HCT116 (cell line): ENCODE measurements at regions not wholly inside any gene's neighbourhood (a gene's known extent, or its start where the extent isn't known, plus 50 kb on each side); places are given as distances from the start of the nearest gene placed in this dataset.

Experiments
- ATAC-seq: fragments of 200-7000 bp; cut with Tn5 transposase; 2 replicates; pipeline ENCODE4 v1.9.1; 2020; ENCODE audit warnings: mild to moderate bottlenecking, moderate library complexity
- BruUV-seq: library from RNA; stranded (reverse); fragments of 400-500 nt; replicated peaks from 2 replicates; lab custom pipeline; 2021; lab: Mats Ljungman, UMichigan
- CTCF ChIA-PET: fragments of 300-600 bp; sonication (Branson Sonifier 250); formaldehyde crosslinking; loops from one replicate; lab custom pipeline; 2021; ENCODE audit warnings: antibody characterized with exemption; lab: Charles Lee
- POLR2A ChIA-PET: fragments of 300-600, 350-600 bp; sonication (Branson Sonifier 250); formaldehyde crosslinking; loops from one replicate; lab custom pipeline; 2021; ENCODE audit warnings: antibody characterized with exemption; lab: Charles Lee
- RAD21 ChIA-PET, 2 experiments: fragments of 300-600 bp; sonication (Branson Sonifier 250); formaldehyde crosslinking; loops; one replicate each; lab custom pipeline; 2023; ENCODE audit warnings: low total read pairs in 2 of 2; ENCODE audit not compliant: uncharacterized antibody in 2 of 2, unreplicated experiment in 2 of 2, low non-redundant PET in 1 of 2; lab: Charles Lee
- DNase-seq: peaks from one replicate; pipeline ENCODE4 v3.0.0-alpha.2; 2010; ENCODE audit warnings: low read depth, low spot score
- H2AFZ ChIP-seq: fragments of 200-600 bp; shearing (Covaris generic), sonication (generic); 2 replicates; pipeline ENCODE4 v1.6.1; 2017; ENCODE audit warnings: low read depth, mixed run types, mixed read lengths, antibody characterized with exemption, low read length; ENCODE audit not compliant: poor library complexity, severe bottlenecking
- H3K27ac ChIP-seq: 2 replicates; pipeline ENCODE4 v1.5.1; 2012; ENCODE audit warnings: low read depth, low read length
- H3K27me3 ChIP-seq: fragments of 200-600 bp; sonication (generic); 2 replicates; pipeline ENCODE4 v1.6.1; 2016; ENCODE audit warnings: mixed run types, low read length, mixed read lengths; ENCODE audit not compliant: insufficient read depth
- H3K36me3 ChIP-seq, 2 experiments: fragments of 200-500 bp in 1 of 2; fragments of 200-600 bp in 1 of 2; sonication (Bioruptor generic) in 1 of 2; sonication (generic) in 1 of 2; 2 replicates each; pipeline versions ENCODE4 v1.5.1 to v1.6.1; 2014 to 2016; ENCODE audit warnings: low read length in 2 of 2, inconsistent platforms in 1 of 2, mixed read lengths in 1 of 2, mixed run types in 1 of 2; ENCODE audit not compliant: insufficient read depth in 2 of 2, control insufficient read depth in 1 of 2
- H3K4me1 ChIP-seq, 2 experiments: fragments of 200-600 bp in 1 of 2; sonication (generic) in 1 of 2; 2 replicates each; pipeline versions ENCODE4 v1.5.1 to v1.6.1; 2012 to 2017; ENCODE audit warnings: low read length in 2 of 2, inconsistent platforms in 1 of 2, mild to moderate bottlenecking in 1 of 2, mixed read lengths in 1 of 2, mixed run types in 1 of 2, moderate library complexity in 1 of 2; ENCODE audit not compliant: insufficient read depth in 2 of 2, control insufficient read depth in 1 of 2
- H3K4me2 ChIP-seq: fragments of 200-600 bp; sonication (generic); 2 replicates; pipeline ENCODE4 v1.6.1; 2017; ENCODE audit warnings: mixed run types, low read length, mixed read lengths
- H3K4me3 ChIP-seq, 2 experiments: fragments of 200-600 bp in 1 of 2; sonication (generic) in 1 of 2; replicated peaks in 1 of 2; 2 replicates each; pipeline ENCODE4 v1.5.1; 2011 to 2016; ENCODE audit warnings: low read length in 2 of 2, control low read depth in 1 of 2, low read depth in 1 of 2, mild to moderate bottlenecking in 1 of 2, mixed read lengths in 1 of 2, mixed run types in 1 of 2
- H3K79me2 ChIP-seq: fragments of 200-600 bp; sonication (generic); 2 replicates; pipeline ENCODE4 v1.6.1; 2017; ENCODE audit warnings: mild to moderate bottlenecking, mixed run types, low read length, moderate library complexity, mixed read lengths; ENCODE audit not compliant: insufficient read depth
- H3K9ac ChIP-seq: fragments of 200-600 bp; sonication (generic); 2 replicates; pipeline ENCODE4 v1.6.1; 2016; ENCODE audit warnings: low read length, mixed read lengths
- H3K9me2 ChIP-seq: fragments of 200-600 bp; sonication (generic), shearing (Covaris generic); 2 replicates; pipeline ENCODE4 v1.6.1; 2017; ENCODE audit warnings: mixed run types, mild to moderate bottlenecking, moderate library complexity; ENCODE audit not compliant: insufficient read depth
- H3K9me3 ChIP-seq, 2 experiments: fragments of 200-500 bp in 1 of 2; fragments of 200-600 bp in 1 of 2; sonication (Bioruptor generic) in 1 of 2; sonication (generic) in 1 of 2; 2 replicates each; pipeline ENCODE4 v1.6.1; 2014 to 2017; ENCODE audit warnings: low read length in 2 of 2, mixed read lengths in 2 of 2, inconsistent platforms in 1 of 2, low read depth in 1 of 2, mild to moderate bottlenecking in 1 of 2, mixed run types in 1 of 2, moderate library complexity in 1 of 2; ENCODE audit not compliant: control insufficient read depth in 1 of 2, insufficient read depth in 1 of 2
- H4K20me1 ChIP-seq: fragments of 200-600 bp; sonication (generic), shearing (Covaris generic); 2 replicates; pipeline ENCODE4 v1.6.1; 2017; ENCODE audit warnings: mixed run types, mild to moderate bottlenecking, moderate library complexity; ENCODE audit not compliant: insufficient read depth
- CBX3 ChIP-seq: IDR thresholded peaks from 2 replicates; pipeline ENCODE4 v1.6.1; 2012; ENCODE audit warnings: low read depth
- EGR1 ChIP-seq: IDR thresholded peaks from 2 replicates; pipeline ENCODE4 v1.6.1; 2012; ENCODE audit warnings: low read depth
- ELF1 ChIP-seq: IDR thresholded peaks from 2 replicates; pipeline ENCODE4 v1.6.1; 2012; ENCODE audit warnings: low read depth, borderline replicate concordance
- EZH2 ChIP-seq: fragments of 200-600 bp; sonication (generic); IDR thresholded peaks from 2 replicates; pipeline ENCODE4 v1.6.1; 2017; ENCODE audit warnings: antibody characterized with exemption, mixed run types
- EZH2phosphoT487 ChIP-seq: fragments of 200-600 bp; IDR thresholded peaks from 2 replicates; pipeline ENCODE4 v1.6.1; 2018; ENCODE audit warnings: antibody characterized with exemption, borderline replicate concordance
- FOSL1 ChIP-seq: IDR thresholded peaks from 2 replicates; pipeline ENCODE4 v1.6.1; 2012; ENCODE audit warnings: low read depth
- JUND ChIP-seq: IDR thresholded peaks from 2 replicates; pipeline ENCODE4 v1.6.1; 2012
- POLR2A ChIP-seq: IDR thresholded peaks from 2 replicates; pipeline ENCODE4 v1.7.0; 2011; ENCODE audit warnings: borderline replicate concordance; ENCODE audit not compliant: insufficient read depth, insufficient read length; ENCODE audit errors: extremely low read depth
- POLR2AphosphoS5 ChIP-seq: IDR thresholded peaks from 2 replicates; pipeline ENCODE4 v1.6.1; 2011; ENCODE audit warnings: mild to moderate bottlenecking, low read depth, low read length, moderate library complexity
- RAD21 ChIP-seq: IDR thresholded peaks from 2 replicates; pipeline ENCODE4 v1.6.1; 2012; ENCODE audit warnings: low read depth, mild to moderate bottlenecking
- SP1 ChIP-seq: IDR thresholded peaks from 2 replicates; pipeline ENCODE4 v1.6.1; 2012; ENCODE audit warnings: low read depth
- SRF ChIP-seq: IDR thresholded peaks from 2 replicates; pipeline ENCODE4 v1.6.1; 2012; ENCODE audit warnings: low read depth
- TCF7L2 ChIP-seq: IDR thresholded peaks from 2 replicates; pipeline ENCODE4 v1.7.0; 2011; ENCODE audit warnings: borderline replicate concordance, inconsistent platforms; ENCODE audit not compliant: insufficient read depth, insufficient read length; ENCODE audit errors: extremely low read depth
- YY1 ChIP-seq: IDR thresholded peaks from 2 replicates; pipeline ENCODE4 v1.6.1; 2011; ENCODE audit warnings: low read length, low read depth, moderate library complexity, mild to moderate bottlenecking; ENCODE audit not compliant: insufficient replicate concordance; ENCODE audit errors: extremely low read depth
- ZFX ChIP-seq: fragments of 450-650 bp; IDR thresholded peaks from 2 replicates; pipeline ENCODE4 v1.6.1; 2017
- intact Hi-C: fragments of 100-400 bp; cut with micrococcal nuclease; formaldehyde crosslinking; loops from 2 replicates; pipeline ENCODE4 v1.10.0; 2022
- TF ChIP-seq, protein P1 (sequence below): IDR thresholded peaks from 2 replicates; pipeline ENCODE4 v1.6.1; 2012
- TF ChIP-seq, protein P2 (sequence below): IDR thresholded peaks from 2 replicates; pipeline ENCODE4 v1.6.1; 2011; ENCODE audit warnings: mild to moderate bottlenecking, low read length, moderate library complexity; ENCODE audit not compliant: insufficient replicate concordance; ENCODE audit errors: extremely low read depth
- TF ChIP-seq, protein P3 (sequence below), 3 experiments: fragments of 200-600 bp in 1 of 3; sonication (generic) in 1 of 3; IDR thresholded peaks in 2 of 3; conservative IDR thresholded peaks in 1 of 3; 2 replicates each; pipeline ENCODE4 v1.5.1; 2012 to 2017; ENCODE audit warnings: low read depth in 2 of 3, low read length in 2 of 3, antibody characterized with exemption in 1 of 3, borderline replicate concordance in 1 of 3, control low read depth in 1 of 3, mild to moderate bottlenecking in 1 of 3, mixed read lengths in 1 of 3, mixed run types in 1 of 3, moderate library complexity in 1 of 3; ENCODE audit not compliant: insufficient read depth in 1 of 3
- TF ChIP-seq, protein P4 (sequence below): IDR thresholded peaks from 2 replicates; pipeline ENCODE4 v1.6.1; 2012
- TF ChIP-seq, protein P5 (sequence below): IDR thresholded peaks from 2 replicates; pipeline ENCODE4 v1.6.1; 2012; ENCODE audit warnings: low read depth

DNA sequence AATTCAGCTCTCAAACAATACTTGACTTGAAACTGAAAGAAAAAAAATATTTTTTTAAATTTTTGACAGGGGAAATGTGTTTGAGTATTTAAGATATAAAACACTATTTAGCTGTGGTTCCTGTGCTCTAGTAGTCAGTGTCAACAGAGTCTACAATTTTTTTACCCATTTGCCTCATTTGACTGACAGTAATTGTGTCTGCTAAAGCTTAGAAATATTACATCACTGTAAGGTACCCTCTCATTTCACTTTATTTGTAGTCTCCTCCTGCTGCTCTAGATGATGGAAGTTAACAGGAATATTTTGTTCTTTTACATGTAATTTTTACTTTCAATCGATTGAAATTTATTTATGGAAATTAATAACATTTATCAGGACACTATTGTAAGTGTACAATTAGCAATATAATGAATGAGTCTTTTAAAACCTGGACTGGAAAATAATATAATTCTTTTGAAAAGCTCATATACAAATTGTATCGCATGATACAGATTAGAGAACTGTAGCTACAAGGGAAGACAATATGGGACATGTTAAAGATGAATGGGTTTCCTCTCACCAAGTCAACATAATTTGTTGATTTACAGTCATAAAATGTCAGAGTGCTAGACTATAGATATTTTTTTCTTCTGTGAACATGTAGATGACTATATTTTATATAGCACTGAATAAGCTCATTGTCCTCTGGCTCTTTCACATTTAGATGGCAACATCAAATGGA lies 1186.5 kb upstream of the ADGRL3 start:
- Histone ChIP-seq H3K4me3 (no peak overlapping the region), H4K20me1 (no peaks in the 10 kb centered on the region), H3K36me3 (no peaks in the 10 kb centered on the region), H3K9me2 (no peaks in the 10 kb centered on the region), H3K4me1 (no peaks in the 10 kb centered on the region), H2AFZ (no peak overlapping the region), H3K9ac (no peak overlapping the region), H3K27me3 (no peaks in the 10 kb centered on the region), H3K79me2 (no peaks in the 10 kb centered on the region), H3K27ac (no peak overlapping the region), H3K9me3 (peaks cover 3 to 5% of the 10 kb centered on the region in 2 experiments; a peak in 2 of 4 replicates), H3K4me2 (no peak overlapping the region)
- DNase-seq (no peak), ATAC-seq (no peak)
- TF ChIP-seq ELF1 (no peak), POLR2A (no peak), FOSL1 (no peak), YY1 (no peak), TCF7L2 (no peak), SRF (no peak), EZH2 (no peak), EGR1 (no peak), JUND (no peak), SP1 (no peak), RAD21 (no peak), CBX3 (no peak), EZH2phosphoT487 (no peak), POLR2AphosphoS5 (no peak), ZFX (no peak)
- TF ChIP-seq, protein P1, sequence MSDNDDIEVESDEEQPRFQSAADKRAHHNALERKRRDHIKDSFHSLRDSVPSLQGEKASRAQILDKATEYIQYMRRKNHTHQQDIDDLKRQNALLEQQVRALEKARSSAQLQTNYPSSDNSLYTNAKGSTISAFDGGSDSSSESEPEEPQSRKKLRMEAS: no peak
- TF ChIP-seq, protein P2, sequence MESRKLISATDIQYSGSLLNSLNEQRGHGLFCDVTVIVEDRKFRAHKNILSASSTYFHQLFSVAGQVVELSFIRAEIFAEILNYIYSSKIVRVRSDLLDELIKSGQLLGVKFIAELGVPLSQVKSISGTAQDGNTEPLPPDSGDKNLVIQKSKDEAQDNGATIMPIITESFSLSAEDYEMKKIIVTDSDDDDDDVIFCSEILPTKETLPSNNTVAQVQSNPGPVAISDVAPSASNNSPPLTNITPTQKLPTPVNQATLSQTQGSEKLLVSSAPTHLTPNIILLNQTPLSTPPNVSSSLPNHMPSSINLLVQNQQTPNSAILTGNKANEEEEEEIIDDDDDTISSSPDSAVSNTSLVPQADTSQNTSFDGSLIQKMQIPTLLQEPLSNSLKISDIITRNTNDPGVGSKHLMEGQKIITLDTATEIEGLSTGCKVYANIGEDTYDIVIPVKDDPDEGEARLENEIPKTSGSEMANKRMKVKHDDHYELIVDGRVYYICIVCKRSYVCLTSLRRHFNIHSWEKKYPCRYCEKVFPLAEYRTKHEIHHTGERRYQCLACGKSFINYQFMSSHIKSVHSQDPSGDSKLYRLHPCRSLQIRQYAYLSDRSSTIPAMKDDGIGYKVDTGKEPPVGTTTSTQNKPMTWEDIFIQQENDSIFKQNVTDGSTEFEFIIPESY: no peak
- TF ChIP-seq, protein P3, sequence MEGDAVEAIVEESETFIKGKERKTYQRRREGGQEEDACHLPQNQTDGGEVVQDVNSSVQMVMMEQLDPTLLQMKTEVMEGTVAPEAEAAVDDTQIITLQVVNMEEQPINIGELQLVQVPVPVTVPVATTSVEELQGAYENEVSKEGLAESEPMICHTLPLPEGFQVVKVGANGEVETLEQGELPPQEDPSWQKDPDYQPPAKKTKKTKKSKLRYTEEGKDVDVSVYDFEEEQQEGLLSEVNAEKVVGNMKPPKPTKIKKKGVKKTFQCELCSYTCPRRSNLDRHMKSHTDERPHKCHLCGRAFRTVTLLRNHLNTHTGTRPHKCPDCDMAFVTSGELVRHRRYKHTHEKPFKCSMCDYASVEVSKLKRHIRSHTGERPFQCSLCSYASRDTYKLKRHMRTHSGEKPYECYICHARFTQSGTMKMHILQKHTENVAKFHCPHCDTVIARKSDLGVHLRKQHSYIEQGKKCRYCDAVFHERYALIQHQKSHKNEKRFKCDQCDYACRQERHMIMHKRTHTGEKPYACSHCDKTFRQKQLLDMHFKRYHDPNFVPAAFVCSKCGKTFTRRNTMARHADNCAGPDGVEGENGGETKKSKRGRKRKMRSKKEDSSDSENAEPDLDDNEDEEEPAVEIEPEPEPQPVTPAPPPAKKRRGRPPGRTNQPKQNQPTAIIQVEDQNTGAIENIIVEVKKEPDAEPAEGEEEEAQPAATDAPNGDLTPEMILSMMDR (IDR thresholded peaks at IDR 0.05 in 2 of 3, conservative IDR thresholded peaks at IDR 0.05 in 1 of 3; ENCODE audit: borderline replicate concordance in 1 of 3, insufficient read depth in 1 of 3, low read depth in 2 of 3, low read length in 2 of 3): no peak
- TF ChIP-seq, protein P4, sequence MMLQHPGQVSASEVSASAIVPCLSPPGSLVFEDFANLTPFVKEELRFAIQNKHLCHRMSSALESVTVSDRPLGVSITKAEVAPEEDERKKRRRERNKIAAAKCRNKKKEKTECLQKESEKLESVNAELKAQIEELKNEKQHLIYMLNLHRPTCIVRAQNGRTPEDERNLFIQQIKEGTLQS: no peak
- TF ChIP-seq, protein P5, sequence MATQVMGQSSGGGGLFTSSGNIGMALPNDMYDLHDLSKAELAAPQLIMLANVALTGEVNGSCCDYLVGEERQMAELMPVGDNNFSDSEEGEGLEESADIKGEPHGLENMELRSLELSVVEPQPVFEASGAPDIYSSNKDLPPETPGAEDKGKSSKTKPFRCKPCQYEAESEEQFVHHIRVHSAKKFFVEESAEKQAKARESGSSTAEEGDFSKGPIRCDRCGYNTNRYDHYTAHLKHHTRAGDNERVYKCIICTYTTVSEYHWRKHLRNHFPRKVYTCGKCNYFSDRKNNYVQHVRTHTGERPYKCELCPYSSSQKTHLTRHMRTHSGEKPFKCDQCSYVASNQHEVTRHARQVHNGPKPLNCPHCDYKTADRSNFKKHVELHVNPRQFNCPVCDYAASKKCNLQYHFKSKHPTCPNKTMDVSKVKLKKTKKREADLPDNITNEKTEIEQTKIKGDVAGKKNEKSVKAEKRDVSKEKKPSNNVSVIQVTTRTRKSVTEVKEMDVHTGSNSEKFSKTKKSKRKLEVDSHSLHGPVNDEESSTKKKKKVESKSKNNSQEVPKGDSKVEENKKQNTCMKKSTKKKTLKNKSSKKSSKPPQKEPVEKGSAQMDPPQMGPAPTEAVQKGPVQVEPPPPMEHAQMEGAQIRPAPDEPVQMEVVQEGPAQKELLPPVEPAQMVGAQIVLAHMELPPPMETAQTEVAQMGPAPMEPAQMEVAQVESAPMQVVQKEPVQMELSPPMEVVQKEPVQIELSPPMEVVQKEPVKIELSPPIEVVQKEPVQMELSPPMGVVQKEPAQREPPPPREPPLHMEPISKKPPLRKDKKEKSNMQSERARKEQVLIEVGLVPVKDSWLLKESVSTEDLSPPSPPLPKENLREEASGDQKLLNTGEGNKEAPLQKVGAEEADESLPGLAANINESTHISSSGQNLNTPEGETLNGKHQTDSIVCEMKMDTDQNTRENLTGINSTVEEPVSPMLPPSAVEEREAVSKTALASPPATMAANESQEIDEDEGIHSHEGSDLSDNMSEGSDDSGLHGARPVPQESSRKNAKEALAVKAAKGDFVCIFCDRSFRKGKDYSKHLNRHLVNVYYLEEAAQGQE: no peak
- POLR2A ChIA-PET: no interaction called here
- intact Hi-C loops: no loop called here
- no TSS peak for BruUV-seq
- RAD21 ChIA-PET: no interaction called here
- CTCF ChIA-PET: no interaction called here
